ENCODE measurements at regions not wholly inside any gene's neighbourhood (a gene's known extent, or its start where the extent isn't known, plus 50 kb on each side); places are given as distances from the start of the nearest gene placed in this dataset.
A peak's percentile ranks its signal among the peaks of the same experiment; 100 is the strongest.

DNA sequence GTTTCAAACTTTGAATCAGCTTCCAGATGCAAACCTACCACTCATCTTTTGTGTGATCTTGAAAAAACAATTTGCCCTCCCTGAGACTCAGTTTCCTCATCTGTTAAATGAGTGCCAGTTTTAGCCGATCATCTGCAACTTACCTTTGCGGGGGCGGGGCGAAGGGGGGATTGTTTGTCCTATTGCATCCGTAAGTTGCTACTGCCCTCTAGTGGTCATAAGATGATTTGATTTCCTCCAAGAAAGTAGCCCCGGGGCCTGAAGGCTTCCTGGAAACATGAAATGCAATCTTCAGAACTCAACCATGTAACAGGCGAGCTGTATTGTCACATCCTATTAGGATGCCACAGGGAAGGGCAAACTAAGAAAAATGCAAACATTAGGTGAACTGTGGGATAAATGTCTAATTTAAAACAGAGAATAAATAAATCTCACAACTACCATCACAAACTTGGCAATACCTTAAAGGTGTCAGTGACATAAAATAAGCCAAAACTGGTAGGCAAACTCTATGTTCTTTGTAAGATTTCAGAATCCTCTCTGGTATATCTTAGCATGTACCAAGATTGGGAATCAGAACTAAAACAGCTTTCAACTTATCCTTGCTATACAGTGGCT is 63.5 kb upstream of the CLDN18 start:
- TF ChIP-seq, protein P1, sequence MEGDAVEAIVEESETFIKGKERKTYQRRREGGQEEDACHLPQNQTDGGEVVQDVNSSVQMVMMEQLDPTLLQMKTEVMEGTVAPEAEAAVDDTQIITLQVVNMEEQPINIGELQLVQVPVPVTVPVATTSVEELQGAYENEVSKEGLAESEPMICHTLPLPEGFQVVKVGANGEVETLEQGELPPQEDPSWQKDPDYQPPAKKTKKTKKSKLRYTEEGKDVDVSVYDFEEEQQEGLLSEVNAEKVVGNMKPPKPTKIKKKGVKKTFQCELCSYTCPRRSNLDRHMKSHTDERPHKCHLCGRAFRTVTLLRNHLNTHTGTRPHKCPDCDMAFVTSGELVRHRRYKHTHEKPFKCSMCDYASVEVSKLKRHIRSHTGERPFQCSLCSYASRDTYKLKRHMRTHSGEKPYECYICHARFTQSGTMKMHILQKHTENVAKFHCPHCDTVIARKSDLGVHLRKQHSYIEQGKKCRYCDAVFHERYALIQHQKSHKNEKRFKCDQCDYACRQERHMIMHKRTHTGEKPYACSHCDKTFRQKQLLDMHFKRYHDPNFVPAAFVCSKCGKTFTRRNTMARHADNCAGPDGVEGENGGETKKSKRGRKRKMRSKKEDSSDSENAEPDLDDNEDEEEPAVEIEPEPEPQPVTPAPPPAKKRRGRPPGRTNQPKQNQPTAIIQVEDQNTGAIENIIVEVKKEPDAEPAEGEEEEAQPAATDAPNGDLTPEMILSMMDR (IDR thresholded peaks at IDR 0.05; ENCODE audit: insufficient read depth, low read length, poor library complexity, severe bottlenecking) = peak; percentile 75
- TF ChIP-seq EZH2phosphoT487 (conservative IDR thresholded peaks at IDR 0.05; ENCODE audit: low read length) = no peak

All from SU-DHL-6 (cell line).